PFSK-1 (cell line): ENCODE measurements at regions not wholly inside any gene's neighbourhood (a gene's known extent, or its start where the extent isn't known, plus 50 kb on each side); places are given as distances from the start of the nearest gene placed in this dataset.

ENCODE experiments used
- POLR2AphosphoS5 ChIP-seq: IDR thresholded peaks from 2 replicates; pipeline ENCODE4 v1.6.1; 2012; ENCODE audit warnings: low read depth, mild to moderate bottlenecking, control low read depth, low read length, moderate library complexity
- TAF1 ChIP-seq: IDR thresholded peaks from 2 replicates; pipeline ENCODE4 v1.6.1; 2012; ENCODE audit warnings: low read length, control low read depth, borderline replicate concordance; ENCODE audit not compliant: insufficient read depth

DNA sequence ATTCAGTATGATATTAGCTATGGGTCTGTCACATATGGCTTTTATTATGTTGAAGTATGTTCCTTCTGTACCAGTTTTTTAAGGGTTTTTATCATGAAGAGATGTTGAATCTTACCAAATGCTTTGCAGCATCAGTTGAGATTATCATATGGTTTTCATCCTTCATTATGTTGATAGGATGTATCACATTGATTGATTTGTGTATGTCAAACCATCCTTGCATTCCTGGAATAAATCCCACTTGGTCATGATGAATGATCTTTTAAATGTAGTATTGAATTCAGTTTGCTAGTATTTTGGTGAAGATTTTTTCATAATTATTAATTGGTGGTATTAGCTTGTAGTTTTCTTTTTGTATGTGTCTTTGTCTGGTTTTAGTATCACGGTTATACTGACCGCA lies 185.9 kb downstream of the MBL2 start:
- TF ChIP-seq POLR2AphosphoS5 (no peak), TAF1 (no peak)
